ENCODE measurements at regions not wholly inside any gene's neighbourhood (a gene's known extent, or its start where the extent isn't known, plus 50 kb on each side); places are given as distances from the start of the nearest gene placed in this dataset.

DNA sequence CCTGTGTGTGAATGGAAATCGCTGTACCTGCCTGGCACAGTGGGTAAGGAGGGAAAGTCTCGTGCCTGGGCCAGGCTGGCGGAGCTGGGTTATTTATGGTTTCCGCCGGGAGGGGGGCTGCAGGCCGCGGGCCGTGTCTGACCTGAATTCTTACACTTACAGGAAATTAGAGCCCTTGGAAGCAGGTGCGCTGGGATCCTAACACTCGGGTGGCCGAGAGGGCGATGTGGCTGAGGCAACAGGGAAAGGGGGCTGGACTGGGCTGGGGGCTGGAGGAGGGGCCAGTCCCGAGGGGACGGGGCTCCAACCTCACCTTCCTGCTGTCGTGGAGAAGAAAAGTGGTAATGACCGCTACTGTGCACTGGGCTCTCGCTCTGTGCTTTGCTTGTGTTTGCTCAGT is 109.4 kb upstream of the WNT4 start:
- no peak for DNase-seq (ENCODE audit: low spot score in 2 of 2)
- Histone ChIP-seq H3K36me3 (no peaks in the 10 kb centered on the region), H3K27ac (no peak overlapping the region), H3K9me3 (no peaks in the 10 kb centered on the region), H3K4me3 (no peak overlapping the region), H3K4me1 (no peaks in the 10 kb centered on the region), H3K27me3 (no peaks in the 10 kb centered on the region)
- intact Hi-C loops (cut with DNase I): no loop called here
- TF ChIP-seq, protein P1, sequence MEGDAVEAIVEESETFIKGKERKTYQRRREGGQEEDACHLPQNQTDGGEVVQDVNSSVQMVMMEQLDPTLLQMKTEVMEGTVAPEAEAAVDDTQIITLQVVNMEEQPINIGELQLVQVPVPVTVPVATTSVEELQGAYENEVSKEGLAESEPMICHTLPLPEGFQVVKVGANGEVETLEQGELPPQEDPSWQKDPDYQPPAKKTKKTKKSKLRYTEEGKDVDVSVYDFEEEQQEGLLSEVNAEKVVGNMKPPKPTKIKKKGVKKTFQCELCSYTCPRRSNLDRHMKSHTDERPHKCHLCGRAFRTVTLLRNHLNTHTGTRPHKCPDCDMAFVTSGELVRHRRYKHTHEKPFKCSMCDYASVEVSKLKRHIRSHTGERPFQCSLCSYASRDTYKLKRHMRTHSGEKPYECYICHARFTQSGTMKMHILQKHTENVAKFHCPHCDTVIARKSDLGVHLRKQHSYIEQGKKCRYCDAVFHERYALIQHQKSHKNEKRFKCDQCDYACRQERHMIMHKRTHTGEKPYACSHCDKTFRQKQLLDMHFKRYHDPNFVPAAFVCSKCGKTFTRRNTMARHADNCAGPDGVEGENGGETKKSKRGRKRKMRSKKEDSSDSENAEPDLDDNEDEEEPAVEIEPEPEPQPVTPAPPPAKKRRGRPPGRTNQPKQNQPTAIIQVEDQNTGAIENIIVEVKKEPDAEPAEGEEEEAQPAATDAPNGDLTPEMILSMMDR (IDR thresholded peaks at IDR 0.05): no peak

DNA sequence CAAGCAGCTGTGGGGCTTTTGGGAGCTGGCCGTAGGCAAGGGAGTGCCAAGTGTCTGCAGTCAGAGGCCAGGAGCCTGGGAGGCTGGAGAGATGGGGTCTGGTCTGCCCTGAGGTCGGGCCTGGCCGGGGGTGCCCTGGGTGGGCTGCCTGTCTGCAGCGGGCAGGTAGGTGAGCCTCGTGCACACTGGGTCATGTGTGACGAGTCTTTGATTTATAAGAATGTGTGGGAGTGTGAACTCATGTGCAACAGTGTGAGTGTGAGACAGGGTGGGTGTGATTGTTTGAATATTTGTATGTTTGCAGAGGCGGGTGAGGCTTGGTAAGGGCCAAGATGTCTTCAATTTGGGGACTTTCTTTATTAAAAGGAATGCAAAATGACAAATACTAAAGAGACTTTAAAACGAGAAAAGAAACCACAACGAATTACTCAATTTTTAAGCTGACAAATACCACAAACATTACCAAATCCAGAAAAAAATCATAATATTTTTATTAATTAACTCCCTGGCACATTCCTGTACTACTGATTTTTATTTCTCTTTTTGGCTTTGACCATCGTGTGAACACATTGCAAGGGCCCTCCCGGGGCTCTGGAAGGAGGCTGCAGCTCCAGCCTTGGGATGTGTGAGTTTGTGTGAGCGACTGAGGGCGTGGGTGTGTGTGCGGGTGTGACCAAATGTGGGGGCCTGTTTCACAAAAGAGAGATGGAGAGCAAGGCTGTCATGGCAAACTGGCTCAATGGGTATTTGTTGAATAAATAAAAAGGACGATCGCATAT is 110.3 kb upstream of the WNT4 start:
- Histone ChIP-seq H3K4me1 (no peaks in the 10 kb centered on the region), H3K36me3 (no peaks in the 10 kb centered on the region), H3K4me3 (no peak overlapping the region), H3K9me3 (no peaks in the 10 kb centered on the region), H3K27me3 (no peaks in the 10 kb centered on the region), H3K27ac (no peak overlapping the region)
- TF ChIP-seq, protein P1 (IDR thresholded peaks at IDR 0.05): no peak
- intact Hi-C loops (cut with DNase I): no loop called here
- no peak for DNase-seq (ENCODE audit: low spot score in 2 of 2)

DNA sequence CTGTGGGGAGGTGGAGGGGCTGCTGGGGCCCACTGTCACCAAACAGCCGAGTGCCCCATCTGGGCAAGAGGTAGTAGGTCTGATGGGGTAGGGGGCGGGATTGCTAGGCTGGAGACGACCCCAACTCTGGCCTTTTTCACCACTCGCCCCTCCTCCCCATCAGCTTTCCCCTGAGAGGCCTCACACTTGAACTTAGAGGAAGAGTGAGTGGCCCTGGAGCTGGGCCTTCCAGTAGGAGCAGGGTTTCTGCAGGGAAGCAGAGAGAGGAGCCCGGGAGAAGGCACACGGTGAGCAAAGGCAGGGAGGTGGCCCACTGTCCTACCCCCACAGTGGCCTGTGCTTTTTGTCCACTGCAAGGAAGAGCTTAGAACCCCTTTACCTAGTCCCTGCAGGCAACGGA is 111.9 kb upstream of the WNT4 start:
- no peak overlapping the region for H3K4me3 ChIP-seq
- H3K9me3 ChIP-seq: no peaks in the 10 kb centered on the region
- no peak for DNase-seq (ENCODE audit: low spot score in 2 of 2)
- no peaks in the 10 kb centered on the region for H3K4me1 ChIP-seq
- intact Hi-C loops (cut with DNase I): no loop called here
- TF ChIP-seq, protein P1 (IDR thresholded peaks at IDR 0.05): no peak
- no peak overlapping the region for H3K27ac ChIP-seq
- H3K36me3 ChIP-seq: no peaks in the 10 kb centered on the region
- H3K27me3 ChIP-seq: no peaks in the 10 kb centered on the region

DNA sequence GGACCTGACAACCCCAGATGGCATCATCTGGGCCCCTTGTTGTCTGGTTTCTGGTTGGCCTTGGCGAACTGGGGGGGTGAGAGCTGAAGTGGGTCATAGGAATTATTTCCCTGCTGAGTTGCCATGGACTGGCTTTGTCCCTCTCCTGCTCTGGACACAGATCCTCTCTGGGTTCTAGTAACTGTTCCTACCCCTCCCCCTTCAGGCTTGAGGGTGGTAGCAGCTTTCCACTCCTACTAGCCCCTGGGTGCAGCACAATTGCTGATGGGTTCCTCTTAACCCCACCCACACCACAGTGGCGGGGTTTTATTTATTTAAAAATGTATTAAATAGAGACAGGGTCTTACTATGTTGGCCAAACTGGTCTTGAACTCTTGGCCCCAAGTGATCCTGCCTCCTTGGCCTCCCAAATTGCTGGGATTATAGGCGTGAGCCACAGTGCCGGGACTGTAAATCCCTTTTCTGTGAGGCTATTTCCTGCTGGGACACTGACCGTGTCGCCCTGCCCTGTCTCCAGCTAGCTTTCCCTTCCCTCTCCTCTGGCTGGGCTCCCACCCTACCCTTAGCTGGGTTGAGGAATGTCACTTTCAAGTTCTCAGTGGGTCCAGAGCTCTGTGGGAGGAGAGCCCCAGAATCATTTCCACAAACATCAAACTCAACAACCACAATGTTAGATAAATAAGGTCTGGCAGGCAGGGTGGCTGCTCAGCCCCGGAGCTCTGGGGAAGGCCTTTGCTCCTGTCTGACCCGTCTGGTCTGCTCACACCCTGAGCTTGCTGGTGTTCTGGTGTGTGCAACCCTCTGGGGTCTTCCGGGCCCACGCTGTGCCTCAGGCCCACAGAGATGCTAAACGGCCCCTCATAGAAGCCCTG is 112.7 kb upstream of the WNT4 start:
- Histone ChIP-seq H3K4me3 (no peak overlapping the region), H3K27ac (no peak overlapping the region), H3K27me3 (no peaks in the 10 kb centered on the region), H3K4me1 (no peaks in the 10 kb centered on the region), H3K36me3 (no peaks in the 10 kb centered on the region), H3K9me3 (no peaks in the 10 kb centered on the region)
- intact Hi-C loops (cut with DNase I): no loop called here
- TF ChIP-seq, protein P1 (IDR thresholded peaks at IDR 0.05): no peak
- no peak for DNase-seq (ENCODE audit: low spot score in 2 of 2)

DNA sequence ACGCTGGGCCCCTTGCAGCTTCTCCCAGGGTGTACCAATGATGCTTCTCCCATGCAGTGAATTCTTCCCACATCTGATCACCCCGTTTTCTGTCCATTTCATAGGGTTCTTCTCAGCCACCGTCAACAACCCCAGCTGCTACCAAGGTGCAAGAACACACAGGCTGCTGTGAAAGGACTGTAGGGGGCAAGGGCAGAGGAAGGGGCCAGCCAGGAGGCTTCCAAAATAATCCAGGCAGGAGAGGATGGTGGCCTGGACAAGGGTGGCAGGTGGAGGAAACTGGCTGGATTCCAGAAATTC is 113.3 kb upstream of the WNT4 start:
- H3K27me3 ChIP-seq: no peaks in the 10 kb centered on the region
- intact Hi-C loops (cut with DNase I): no loop called here
- TF ChIP-seq, protein P1 (IDR thresholded peaks at IDR 0.05): no peak
- H3K27ac ChIP-seq: no peak overlapping the region
- no peaks in the 10 kb centered on the region for H3K4me1 ChIP-seq
- H3K36me3 ChIP-seq: no peaks in the 10 kb centered on the region
- DNase-seq (ENCODE audit: low spot score in 2 of 2): no peak
- no peaks in the 10 kb centered on the region for H3K9me3 ChIP-seq
- no peak overlapping the region for H3K4me3 ChIP-seq
